Keratinocyte (primary cell): ENCODE measurements at regions not wholly inside any gene's neighbourhood (a gene's known extent, or its start where the extent isn't known, plus 50 kb on each side); places are given as distances from the start of the nearest gene placed in this dataset.

ENCODE experiments used
- DNase-seq: peaks from one replicate; pipeline ENCODE4 v3.0.0-alpha.2; 2011; ENCODE audit warnings: low read depth, missing footprints, low spot score
- FAIRE-seq: peaks from 2 replicates; lab custom pipeline; 2011; peaks lifted over from hg19 to GRCh38; lab: Jason Lieb, UNC
- H2AFZ ChIP-seq: 2 replicates; pipeline ENCODE4 v1.6.0; 2012; ENCODE audit warnings: low read length, control low read depth, inconsistent platforms; ENCODE audit not compliant: control insufficient read depth
- H3K27ac ChIP-seq: 2 replicates; pipeline ENCODE4 v1.5.1; 2011; ENCODE audit warnings: low read length; ENCODE audit not compliant: control insufficient read depth, insufficient read depth
- H3K27me3 ChIP-seq: 3 replicates; pipeline ENCODE4 v1.6.0; 2011; ENCODE audit warnings: low read length; ENCODE audit not compliant: control insufficient read depth, insufficient read depth; ENCODE audit errors: extremely low read depth
- H3K36me3 ChIP-seq, 2 experiments: 2 replicates in 1 of 2; 3 replicates in 1 of 2; pipeline ENCODE4 v1.5.1; 2011; ENCODE audit warnings: low read length in 2 of 2, mild to moderate bottlenecking in 1 of 2; ENCODE audit not compliant: control insufficient read depth in 2 of 2, insufficient read depth in 2 of 2; ENCODE audit errors: extremely low read depth in 1 of 2
- H3K4me1 ChIP-seq: 3 replicates; pipeline ENCODE4 v1.5.1; 2011; ENCODE audit warnings: low read length; ENCODE audit not compliant: control insufficient read depth, insufficient read depth; ENCODE audit errors: extremely low read depth
- H3K4me2 ChIP-seq: 3 replicates; pipeline ENCODE4 v1.6.0; 2011; ENCODE audit warnings: low read depth, low read length; ENCODE audit not compliant: control insufficient read depth, insufficient read depth; ENCODE audit errors: extremely low read depth
- H3K4me3 ChIP-seq, 3 experiments: fragments of 200-600 bp in 1 of 3; sonication (generic) in 1 of 3; 2 replicates in 2 of 3; 3 replicates in 1 of 3; pipeline ENCODE4 v1.5.1; 2011 to 2016; ENCODE audit warnings: low read length in 3 of 3, mild to moderate bottlenecking in 3 of 3, control low read depth in 2 of 3, inconsistent platforms in 1 of 3, low read depth in 1 of 3, mixed read lengths in 1 of 3, mixed run types in 1 of 3, moderate library complexity in 1 of 3; ENCODE audit not compliant: control insufficient read depth in 2 of 3, insufficient read depth in 2 of 3; ENCODE audit errors: extremely low read depth in 1 of 3
- H3K79me2 ChIP-seq: 2 replicates; pipeline ENCODE4 v1.6.0; 2012; ENCODE audit warnings: low read length; ENCODE audit not compliant: control insufficient read depth, insufficient read depth
- H3K9ac ChIP-seq: 3 replicates; pipeline ENCODE4 v1.6.0; 2011; ENCODE audit warnings: low read length; ENCODE audit not compliant: control insufficient read depth, insufficient read depth; ENCODE audit errors: extremely low read depth
- H3K9me1 ChIP-seq: 3 replicates; pipeline ENCODE4 v1.6.0; 2011; ENCODE audit warnings: low read length; ENCODE audit not compliant: control insufficient read depth, insufficient read depth; ENCODE audit errors: extremely low read depth
- H3K9me3 ChIP-seq: 2 replicates; pipeline ENCODE4 v1.5.1; 2012; ENCODE audit warnings: low read depth, low read length; ENCODE audit not compliant: control insufficient read depth
- H4K20me1 ChIP-seq: 3 replicates; pipeline ENCODE4 v1.6.0; 2011; ENCODE audit warnings: low read length; ENCODE audit not compliant: control insufficient read depth, insufficient read depth; ENCODE audit errors: extremely low read depth
- CTCF ChIP-seq, 3 experiments: IDR thresholded peaks in 1 of 3; conservative IDR thresholded peaks in 1 of 3; optimal IDR thresholded peaks in 1 of 3; 2 replicates in 2 of 3; 3 replicates in 1 of 3; pipeline versions ENCODE3 to v1.5.1; 2011; ENCODE audit warnings: low read length in 3 of 3, mild to moderate bottlenecking in 3 of 3, moderate library complexity in 2 of 3, control low read depth in 1 of 3, inconsistent platforms in 1 of 3; ENCODE audit not compliant: insufficient read depth in 2 of 3; ENCODE audit errors: extremely low read depth in 1 of 3
- EZH2 ChIP-seq: IDR thresholded peaks from one replicate; pipeline ENCODE4 v1.6.1; 2012; ENCODE audit warnings: inconsistent platforms, mild to moderate bottlenecking, low read length, moderate library complexity
- dilution Hi-C: fragments of 300-500 bp; cut with MboI; formaldehyde crosslinking; loops from one replicate; pipeline ENCODE4 v1.7.0; 2020; ENCODE audit warnings: low sequenced_read_pairs; ENCODE audit not compliant: extremely low pct_ligation_motif_present

GRCh38 chr7:106770191-106770590 is 94.9 kb upstream of the PIK3CG start:
- H3K9me1 ChIP-seq: no peaks in the 10 kb centered on the region
- no peaks in the 10 kb centered on the region for H3K79me2 ChIP-seq
- no peak overlapping the region for H3K4me3 ChIP-seq
- dilution Hi-C loops: no loop called here
- no peak overlapping the region for H3K27ac ChIP-seq
- no peaks in the 10 kb centered on the region for H3K36me3 ChIP-seq
- peak overlapping the region; percentile 17 for H2AFZ ChIP-seq
- peak; percentile 30 for DNase-seq
- H3K27me3 ChIP-seq: no peaks in the 10 kb centered on the region
- H3K4me2 ChIP-seq: no peak overlapping the region
- no peak overlapping the region for H3K9ac ChIP-seq
- FAIRE-seq: peak; percentile 72
- TF ChIP-seq EZH2 (no peak), CTCF (optimal IDR thresholded peaks at IDR 0.05 in 1 of 3, IDR thresholded peaks at IDR 0.05 in 1 of 3, conservative IDR thresholded peaks at IDR 0.05 in 1 of 3; ENCODE audit: extremely low read depth in 1 of 3, insufficient read depth in 2 of 3, low read length in 3 of 3) (no peak)
- no peaks in the 10 kb centered on the region for H3K9me3 ChIP-seq
- H3K4me1 ChIP-seq: peaks cover 15% of the 10 kb centered on the region
- no peaks in the 10 kb centered on the region for H4K20me1 ChIP-seq

GRCh38 chr7:106772655-106773108 is 92.4 kb upstream of the PIK3CG start:
- H3K9me3 ChIP-seq: no peaks in the 10 kb centered on the region
- DNase-seq: no peak
- no peaks in the 10 kb centered on the region for H3K79me2 ChIP-seq
- no peaks in the 10 kb centered on the region for H3K9me1 ChIP-seq
- no peaks in the 10 kb centered on the region for H4K20me1 ChIP-seq
- FAIRE-seq: no peak
- dilution Hi-C loops: no loop called here
- peaks cover 18% of the 10 kb centered on the region for H3K4me1 ChIP-seq
- no peaks in the 10 kb centered on the region for H3K27me3 ChIP-seq
- no peak overlapping the region for H3K9ac ChIP-seq
- H2AFZ ChIP-seq: no peak overlapping the region
- H3K27ac ChIP-seq: no peak overlapping the region
- TF ChIP-seq EZH2: no peak
- no peak for TF ChIP-seq CTCF (optimal IDR thresholded peaks at IDR 0.05 in 1 of 3, IDR thresholded peaks at IDR 0.05 in 1 of 3, conservative IDR thresholded peaks at IDR 0.05 in 1 of 3; ENCODE audit: extremely low read depth in 1 of 3, insufficient read depth in 2 of 3, low read length in 3 of 3)
- no peaks in the 10 kb centered on the region for H3K36me3 ChIP-seq
- no peak overlapping the region for H3K4me2 ChIP-seq
- H3K4me3 ChIP-seq: no peak overlapping the region
